DOHH2 (cell line): ENCODE measurements at regions not wholly inside any gene's neighbourhood (a gene's known extent, or its start where the extent isn't known, plus 50 kb on each side); places are given as distances from the start of the nearest gene placed in this dataset.

Source experiments
- CTCF ChIP-seq: fragments of 200-600 bp; sonication (generic); IDR thresholded peaks from one replicate; pipeline ENCODE4 v1.5.1; 2014; ENCODE audit warnings: antibody characterized with exemption, mild to moderate bottlenecking, low read depth, low read length; ENCODE audit not compliant: poor library complexity, severe bottlenecking
- EZH2phosphoT487 ChIP-seq: fragments of 200-600 bp; sonication (generic); IDR thresholded peaks from 2 replicates; pipeline ENCODE4 v1.6.1; 2017; ENCODE audit warnings: borderline replicate concordance, mild to moderate bottlenecking, antibody characterized with exemption, low read length, moderate library complexity, mixed read lengths

GRCh38 chr7:82631998-82632397 is 188.4 kb upstream of the CACNA2D1 start:
- TF ChIP-seq CTCF (no peak), EZH2phosphoT487 (no peak)
